Hematopoietic multipotent progenitor cell treated with erythropoietin and hydrocortisone succinate and interleukin-3 and kit ligand, for 15 days (in vitro differentiated cells): ENCODE measurements at regions not wholly inside any gene's neighbourhood (a gene's known extent, or its start where the extent isn't known, plus 50 kb on each side); places are given as distances from the start of the nearest gene placed in this dataset.
A peak's percentile ranks its signal among the peaks of the same experiment; 100 is the strongest.
"Not testable (repeated sequence)": the region's sequence is repeated elsewhere in the genome, so short reads cannot be mapped to it uniquely, and the experiment has no call there.

ENCODE experiments used
- DNase-seq: peaks from one replicate; pipeline ENCODE4 v3.0.0-alpha.2; 2015; ENCODE audit warnings: low spot score

GRCh38 chr7:101679653-101680173 is 50.6 kb upstream of the MYL10 start:
- not testable (repeated sequence) for DNase-seq

- DNase-seq, result no peak
These were observed 51.5 kb upstream of the MYL10 start for GRCh38 chr7:101680406-101681145.

- DNase-seq, result no peak
These were observed 52.3 kb upstream of the MYL10 start for GRCh38 chr7:101681170-101682007.

- DNase-seq, result no peak
These were observed 55.9 kb upstream of the MYL10 start for GRCh38 chr7:101684983-101685330.

- DNase-seq, result no peak
These were observed 56.9 kb upstream of the MYL10 start for GRCh38 chr7:101686030-101686429.

- no peak for DNase-seq
These were observed 58.0 kb upstream of the MYL10 start for GRCh38 chr7:101687081-101687480.

- DNase-seq, result no peak
These were observed 58.7 kb upstream of the MYL10 start for GRCh38 chr7:101687791-101688182.

- DNase-seq, result peak; percentile 62
These were observed 59.2 kb upstream of the MYL10 start for GRCh38 chr7:101688183-101688831.

- no peak for DNase-seq
These were observed 60.2 kb upstream of the MYL10 start for GRCh38 chr7:101688995-101689907.

- no peak for DNase-seq
These were observed 61.0 kb upstream of the MYL10 start for GRCh38 chr7:101690061-101690460.

GRCh38 chr7:101691822-101692384 is 62.8 kb upstream of the MYL10 start:
- DNase-seq, result no peak

- no peak for DNase-seq
These were observed 64.5 kb upstream of the MYL10 start for GRCh38 chr7:101693498-101694091.

- DNase-seq, result no peak
These were observed 69.9 kb upstream of the MYL10 start for GRCh38 chr7:101698964-101699363.

GRCh38 chr7:101699399-101699798 is 70.3 kb upstream of the MYL10 start:
- DNase-seq, result no peak

GRCh38 chr7:101699881-101700823 is 71.1 kb upstream of the MYL10 start:
- DNase-seq, result no peak

GRCh38 chr7:101701153-101701794 is 72.2 kb upstream of the MYL10 start:
- DNase-seq, result no peak

GRCh38 chr7:101702362-101702850 is 73.3 kb upstream of the MYL10 start:
- DNase-seq, result no peak

GRCh38 chr7:101705331-101705730 is 76.2 kb upstream of the MYL10 start:
- no peak for DNase-seq

- no peak for DNase-seq
These were observed 78.5 kb upstream of the MYL10 start for GRCh38 chr7:101707587-101707986.
